Mesodermal cell (in vitro differentiated cells): ENCODE measurements at regions not wholly inside any gene's neighbourhood (a gene's known extent, or its start where the extent isn't known, plus 50 kb on each side); places are given as distances from the start of the nearest gene placed in this dataset.
"Not testable (repeated sequence)": the region's sequence is repeated elsewhere in the genome, so short reads cannot be mapped to it uniquely, and the experiment has no call there.

ENCODE experiments used
- H3K27ac ChIP-seq: 2 replicates; pipeline ENCODE4 v1.7.0; 2013; ENCODE audit warnings: mild to moderate bottlenecking, low read depth, low read length, moderate library complexity; ENCODE audit not compliant: severe bottlenecking
- H3K36me3 ChIP-seq: 2 replicates; pipeline ENCODE4 v1.7.1; 2013; ENCODE audit warnings: mild to moderate bottlenecking, low read length, moderate library complexity; ENCODE audit not compliant: control insufficient read depth, insufficient read depth
- H3K4me1 ChIP-seq: one replicate; pipeline ENCODE4 v1.7.1; 2013; ENCODE audit warnings: mild to moderate bottlenecking, low read length; ENCODE audit not compliant: insufficient read depth, control insufficient read depth, poor library complexity, severe bottlenecking
- H3K4me3 ChIP-seq: 2 replicates; pipeline ENCODE4 v1.7.0; 2013; ENCODE audit warnings: low read length, control low read depth, mild to moderate bottlenecking; ENCODE audit not compliant: insufficient read depth, poor library complexity, severe bottlenecking; ENCODE audit errors: extremely low read depth
- H3K9me3 ChIP-seq: 2 replicates; pipeline ENCODE4 v1.7.1; 2013; ENCODE audit warnings: mild to moderate bottlenecking, low read length, moderate library complexity; ENCODE audit not compliant: control insufficient read depth
- WGBS, 2 experiments: methylation state at CpG; one replicate each; pipeline ENCODE4 v1.1.5; 2013; ENCODE audit warnings: missing lambda C conversion rate in 2 of 2; ENCODE audit not compliant: insufficient coverage in 2 of 2; 5-methylcytosine and 5-hydroxymethylcytosine counted together

- H3K27ac ChIP-seq = no peak overlapping the region
- WGBS, 2 experiments = 90 to 95% methylated on average over 6 of the region's 9 CpGs
- H3K9me3 ChIP-seq = no peaks in the 10 kb centered on the region
- no peaks in the 10 kb centered on the region for H3K36me3 ChIP-seq
- no peaks in the 10 kb centered on the region for H3K4me1 ChIP-seq
- H3K4me3 ChIP-seq = no peak overlapping the region
These were observed 54.5 kb downstream of the IRX5 start for GRCh38 chr16:54985156-54985555.

DNA sequence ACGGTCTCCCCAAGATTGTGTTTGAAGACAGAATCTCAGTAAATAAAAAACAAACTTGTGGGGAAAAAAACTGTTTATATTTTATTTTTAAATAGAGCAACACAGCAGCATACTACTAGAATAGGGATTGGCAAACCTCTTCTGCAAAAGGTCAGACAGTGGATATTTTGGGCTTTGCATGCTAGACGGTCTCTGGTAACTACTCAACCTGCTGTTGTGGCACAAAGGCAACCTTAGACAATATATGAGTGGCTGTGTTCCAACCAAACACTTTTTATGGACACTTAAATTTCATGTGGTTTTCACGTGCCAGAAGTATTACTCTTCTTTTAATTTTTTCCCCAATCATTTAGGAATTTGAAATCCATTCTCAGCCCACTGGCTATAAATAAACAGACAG lies 55.0 kb downstream of the IRX5 start:
- 86 to 95% methylated on average over 2 of the region's 3 CpGs for WGBS, 2 experiments
- H3K36me3 ChIP-seq = no peaks in the 10 kb centered on the region
- no peaks in the 10 kb centered on the region for H3K9me3 ChIP-seq
- H3K27ac ChIP-seq = no peak overlapping the region
- H3K4me3 ChIP-seq = no peak overlapping the region
- no peaks in the 10 kb centered on the region for H3K4me1 ChIP-seq

- 70 to 84% methylated on average over 6 to 7 of the region's 8 CpGs for WGBS, 2 experiments
- no peaks in the 10 kb centered on the region for H3K9me3 ChIP-seq
- H3K4me3 ChIP-seq = no peak overlapping the region
- peak overlapping the region; percentile 43 for H3K27ac ChIP-seq
- H3K4me1 ChIP-seq = no peaks in the 10 kb centered on the region
- no peaks in the 10 kb centered on the region for H3K36me3 ChIP-seq
These were observed 55.7 kb downstream of the IRX5 start for GRCh38 chr16:54986409-54986808.

DNA sequence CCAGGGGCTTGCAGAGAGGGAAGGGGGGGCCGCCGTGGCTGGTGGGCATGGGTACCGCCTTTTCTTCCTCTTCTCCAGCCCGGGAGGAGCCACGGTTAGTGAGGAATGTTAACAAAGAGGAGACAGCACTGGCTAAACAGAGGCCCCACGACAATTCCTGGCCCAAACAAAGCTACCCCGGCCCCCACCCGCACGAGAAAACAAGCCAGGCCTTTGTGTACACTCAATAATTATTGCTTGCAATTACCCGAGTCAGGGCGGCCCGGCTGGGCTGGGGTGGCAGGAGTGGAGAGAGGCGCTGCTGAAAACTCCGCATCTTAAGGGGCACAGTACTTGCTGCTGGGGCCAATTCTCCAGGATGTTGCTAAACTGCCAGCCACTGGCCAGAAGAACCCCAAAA lies 56.4 kb downstream of the IRX5 start:
- H3K4me3 ChIP-seq = no peak overlapping the region
- H3K4me1 ChIP-seq = no peaks in the 10 kb centered on the region
- WGBS, 2 experiments = 63 to 86% methylated on average over 6 to 9 of the region's 14 CpGs
- H3K9me3 ChIP-seq = no peaks in the 10 kb centered on the region
- no peaks in the 10 kb centered on the region for H3K36me3 ChIP-seq
- peak overlapping the region; percentile 43 for H3K27ac ChIP-seq

DNA sequence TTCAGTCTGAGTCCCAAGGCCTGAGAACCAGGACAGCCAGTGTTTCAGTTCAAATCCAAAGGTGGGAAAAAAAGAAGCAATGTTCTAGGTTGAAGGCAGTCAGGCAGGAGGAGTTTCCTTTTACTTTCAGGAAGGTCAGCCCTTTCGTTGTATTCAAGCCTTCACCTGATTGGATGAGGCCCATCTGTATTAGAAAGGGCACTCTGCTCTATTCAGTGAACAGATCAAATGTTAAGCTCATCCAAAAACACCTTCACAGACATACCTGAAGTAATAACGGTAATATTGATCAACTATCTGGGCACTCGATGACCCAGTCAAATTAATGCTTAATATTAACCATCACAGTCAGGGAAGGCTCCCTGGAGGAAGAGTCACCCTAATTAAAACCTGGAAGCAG lies 60.9 kb downstream of the IRX5 start:
- 95 to 100% methylated on average over 2 to 3 of the region's 3 CpGs for WGBS, 2 experiments
- Histone ChIP-seq H3K4me1 (no peaks in the 10 kb centered on the region), H3K9me3 (no peaks in the 10 kb centered on the region), H3K36me3 (no peaks in the 10 kb centered on the region), H3K4me3 (no peak overlapping the region), H3K27ac (no peak overlapping the region)

- not testable (repeated sequence) for H3K9me3 ChIP-seq, H3K4me1 ChIP-seq, H3K36me3 ChIP-seq, H3K27ac ChIP-seq, H3K4me3 ChIP-seq
- 86 to 87% methylated on average over 3 to 4 of the region's 4 CpGs for WGBS, 2 experiments
These were observed 61.3 kb downstream of the IRX5 start for GRCh38 chr16:54991946-54992345.

- WGBS, 2 experiments = no CpG with 5 or more reads among the region's 2 CpGs
- H3K4me3 ChIP-seq = no peak overlapping the region
- no peaks in the 10 kb centered on the region for H3K4me1 ChIP-seq
- no peaks in the 10 kb centered on the region for H3K36me3 ChIP-seq
- H3K27ac ChIP-seq = no peak overlapping the region
- no peaks in the 10 kb centered on the region for H3K9me3 ChIP-seq
These were observed 62.6 kb downstream of the IRX5 start for GRCh38 chr16:54993106-54993895.

DNA sequence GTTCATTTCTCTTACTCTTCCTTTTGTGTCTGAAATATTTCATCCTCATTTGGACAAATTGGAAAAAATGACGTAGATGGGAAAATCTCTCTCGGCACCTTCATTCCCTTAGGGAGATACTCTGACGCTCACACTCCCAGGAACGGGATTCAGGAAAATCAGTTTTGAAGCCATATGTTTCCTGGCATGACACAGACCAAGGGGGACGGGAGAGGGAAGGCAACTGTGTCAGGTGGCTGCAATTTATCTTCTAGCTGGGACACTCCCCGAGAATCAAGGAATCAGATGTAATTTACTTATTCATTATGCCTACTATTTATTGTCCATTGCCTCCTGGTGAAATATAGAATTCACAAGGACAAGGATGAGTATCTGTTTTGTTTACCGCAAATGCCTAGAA lies 65.5 kb downstream of the IRX5 start:
- WGBS, 2 experiments = 85 to 92% methylated on average over 4 to 6 of the region's 7 CpGs
- no peaks in the 10 kb centered on the region for H3K9me3 ChIP-seq
- H3K4me3 ChIP-seq = no peak overlapping the region
- H3K36me3 ChIP-seq = no peaks in the 10 kb centered on the region
- H3K4me1 ChIP-seq = no peaks in the 10 kb centered on the region
- H3K27ac ChIP-seq = no peak overlapping the region

DNA sequence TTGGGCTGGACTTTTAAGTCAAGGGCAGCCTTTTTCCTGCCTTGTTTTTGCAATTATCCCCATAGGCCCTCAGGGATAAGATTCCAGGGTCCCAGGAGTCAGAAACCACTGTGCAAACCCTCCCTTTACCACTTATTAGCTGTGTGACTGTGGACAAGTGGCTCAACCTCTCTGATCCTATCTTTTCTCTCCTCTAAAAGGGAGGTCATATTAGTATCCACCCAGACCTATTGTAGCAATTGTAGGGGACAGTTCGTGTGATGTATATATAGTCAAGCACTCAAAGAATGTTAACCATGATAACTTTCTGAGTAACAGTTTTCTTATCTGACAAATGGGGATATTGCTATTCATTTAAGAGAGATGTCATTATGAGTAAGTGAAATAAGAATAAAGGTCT lies 68.2 kb downstream of the IRX5 start:
- no CpG with 5 or more reads among the region's 1 CpG for WGBS, 2 experiments
- no peaks in the 10 kb centered on the region for H3K9me3 ChIP-seq

GRCh38 chr16:54999481-54999880 lies 68.8 kb downstream of the IRX5 start:
- H3K4me3 ChIP-seq = no peak overlapping the region
- H3K27ac ChIP-seq = no peak overlapping the region
- no peaks in the 10 kb centered on the region for H3K36me3 ChIP-seq
- no peaks in the 10 kb centered on the region for H3K4me1 ChIP-seq
- H3K9me3 ChIP-seq = no peaks in the 10 kb centered on the region
- WGBS, 2 experiments = 93 to 97% methylated on average over 10 to 11 of the region's 11 CpGs

More for the DNA sequence above, 68.2 kb downstream of the IRX5 start:
- no peaks in the 10 kb centered on the region for H3K4me1 ChIP-seq
- H3K4me3 ChIP-seq = no peak overlapping the region
- no peak overlapping the region for H3K27ac ChIP-seq
- H3K36me3 ChIP-seq = no peaks in the 10 kb centered on the region

DNA sequence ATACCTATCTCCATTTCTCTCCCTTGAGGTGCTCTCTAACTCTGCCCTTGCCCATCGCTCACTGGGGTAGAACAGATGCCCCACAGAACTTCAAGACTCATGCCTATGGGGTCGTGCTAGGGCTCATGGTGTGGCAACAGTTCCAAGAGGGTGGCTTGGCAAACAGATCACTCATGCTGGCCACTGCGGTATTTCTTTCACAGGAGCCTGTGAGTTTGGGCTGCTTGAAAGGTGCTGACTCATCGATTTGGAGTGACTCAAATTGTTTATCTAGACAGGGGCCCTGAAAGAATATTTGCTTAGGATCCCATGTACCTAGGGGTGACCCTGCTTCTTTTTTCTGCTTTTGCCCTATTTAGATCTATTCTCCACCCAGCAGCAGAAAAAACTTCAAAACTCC lies 69.9 kb downstream of the IRX5 start:
- no peaks in the 10 kb centered on the region for H3K36me3 ChIP-seq
- WGBS, 2 experiments = 86 to 93% methylated on average over 4 of the region's 4 CpGs

More for the DNA sequence above, 69.9 kb downstream of the IRX5 start:
- Histone ChIP-seq H3K4me1 (no peaks in the 10 kb centered on the region), H3K27ac (no peak overlapping the region), H3K4me3 (no peak overlapping the region), H3K9me3 (no peaks in the 10 kb centered on the region)
